ENCODE measurements at regions not wholly inside any gene's neighbourhood (a gene's known extent, or its start where the extent isn't known, plus 50 kb on each side); places are given as distances from the start of the nearest gene placed in this dataset.
"Not testable (repeated sequence)": the region's sequence is repeated elsewhere in the genome, so short reads cannot be mapped to it uniquely, and the experiment has no call there.

GRCh38 chrY:7681426-7681825 is 769.9 kb upstream of the AMELY start:
- DNase-seq (ENCODE audit: low spot score) (no peak), ATAC-seq (no peak)

DNA sequence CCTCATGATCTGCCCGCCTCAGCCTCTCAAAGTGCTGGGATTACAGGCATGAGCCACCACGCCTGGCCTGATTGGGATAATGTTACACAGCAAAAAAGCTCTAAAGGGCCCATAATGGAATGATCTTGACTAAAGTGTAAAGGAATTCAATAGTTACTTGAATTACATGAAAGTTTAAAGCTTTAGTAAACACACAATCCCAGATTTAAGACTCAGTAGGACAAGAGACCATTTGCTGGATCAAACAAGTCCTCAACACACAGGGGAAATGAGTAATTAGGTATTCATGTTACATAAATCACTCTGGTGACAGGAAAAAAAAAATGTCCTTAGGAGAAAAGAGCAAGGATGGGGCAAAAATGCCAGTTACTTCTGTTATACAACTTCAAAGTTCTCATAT is 762.9 kb upstream of the AMELY start:
- ATAC-seq (no peak), DNase-seq (ENCODE audit: low spot score) (no peak)

DNA sequence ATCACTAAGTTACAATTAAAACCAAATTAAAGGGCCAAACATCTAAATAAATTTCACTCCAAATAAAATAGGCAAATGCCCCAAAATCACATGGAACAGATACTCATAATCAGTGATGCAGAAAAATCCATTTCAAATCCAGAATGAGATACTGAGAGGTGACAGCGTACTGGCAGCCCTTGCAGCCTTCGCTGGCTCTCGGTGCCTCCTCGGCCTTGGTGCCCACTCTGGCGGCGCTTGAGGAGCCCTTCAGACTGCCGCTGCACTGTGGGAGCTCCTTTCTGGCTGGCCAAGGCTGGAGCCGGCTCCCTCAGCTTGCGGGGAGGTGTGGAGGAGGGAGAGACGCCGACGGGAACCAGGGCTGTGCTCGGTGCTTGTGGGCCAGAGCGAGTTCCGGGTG is 761.2 kb upstream of the AMELY start:
- no peak for DNase-seq (ENCODE audit: low spot score)
- ATAC-seq = no peak

- no peak for ATAC-seq
- DNase-seq (ENCODE audit: low spot score) = no peak
These were observed 751.7 kb upstream of the AMELY start for GRCh38 chrY:7663261-7663660.

DNA sequence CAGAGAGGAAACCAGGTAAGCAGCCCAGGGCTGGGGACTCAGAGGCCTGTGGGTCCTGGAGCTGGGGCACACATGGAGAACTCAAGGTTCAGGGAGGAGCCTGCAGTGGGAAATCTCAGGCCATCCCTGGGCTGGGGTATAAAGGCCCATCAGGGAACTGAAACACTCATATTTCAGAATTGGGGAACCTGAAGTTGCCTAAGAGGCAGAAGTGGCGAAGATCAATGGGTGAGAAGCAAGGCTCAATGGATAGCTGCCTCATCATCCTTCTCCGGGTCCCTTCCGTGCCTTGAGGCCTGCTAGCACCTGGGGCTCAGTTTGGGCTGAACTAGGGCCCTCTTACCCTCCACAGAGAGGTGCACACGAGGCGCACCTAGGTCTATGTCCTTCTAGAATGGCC is 747.5 kb upstream of the AMELY start:
- ATAC-seq (no peak), DNase-seq (ENCODE audit: low spot score) (no peak)

DNA sequence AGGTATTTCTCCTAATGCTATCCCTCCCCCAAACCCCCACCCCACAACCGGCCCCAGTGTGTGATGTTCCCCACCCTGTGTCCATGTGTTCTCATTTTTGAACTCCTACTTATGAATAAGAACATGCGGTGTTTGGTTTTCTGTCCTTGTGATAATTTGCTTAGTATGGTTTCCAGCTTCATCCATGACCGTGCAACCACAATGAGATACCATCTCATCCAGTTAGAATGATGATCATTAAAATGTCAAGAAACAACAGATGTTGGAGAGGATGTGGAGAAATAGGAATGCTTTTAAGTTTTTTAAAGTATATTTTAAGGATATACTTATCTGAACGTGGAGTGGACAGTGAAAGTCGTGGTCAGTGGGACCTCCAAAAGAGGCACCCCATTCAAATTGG is 745.0 kb upstream of the AMELY start:
- ATAC-seq (no peak), DNase-seq (ENCODE audit: low spot score) (no peak)

DNA sequence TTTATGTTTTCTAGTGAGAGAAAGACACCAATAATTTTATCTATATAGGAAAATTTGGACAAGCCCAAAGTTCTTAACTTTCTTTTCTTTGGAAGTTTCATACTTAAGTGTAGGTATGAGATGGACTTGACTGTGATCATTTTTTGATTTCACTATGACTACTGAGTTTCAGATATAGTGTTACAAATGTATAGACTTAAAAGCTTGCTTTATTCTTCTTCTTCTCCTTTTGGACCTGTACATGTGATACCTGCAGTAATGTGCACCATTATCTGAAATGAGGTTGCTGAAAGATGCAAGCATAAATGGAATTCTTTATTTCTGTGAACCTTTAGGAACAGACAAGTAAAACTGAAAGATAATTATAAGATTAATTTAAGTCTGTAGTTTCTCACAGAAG is 743.4 kb upstream of the AMELY start:
- ATAC-seq (no peak), DNase-seq (ENCODE audit: low spot score) (no peak)

GRCh38 chrY:7649866-7650265 is 738.3 kb upstream of the AMELY start:
- not testable (repeated sequence) for ATAC-seq; DNase-seq (ENCODE audit: low spot score)

Measured in left lobe of liver (tissue), 2 donors.